GM12892 (cell line): ENCODE measurements at regions not wholly inside any gene's neighbourhood (a gene's known extent, or its start where the extent isn't known, plus 50 kb on each side); places are given as distances from the start of the nearest gene placed in this dataset.

Source experiments
- POLR2A ChIP-seq: IDR thresholded peaks from 2 replicates; pipeline ENCODE4 v1.6.1; 2011; ENCODE audit warnings: low read depth, low read length, control low read depth
- TAF1 ChIP-seq: IDR thresholded peaks from 2 replicates; pipeline ENCODE4 v1.6.1; 2011; ENCODE audit warnings: low read depth, mild to moderate bottlenecking, control low read depth, low read length, borderline replicate concordance

DNA sequence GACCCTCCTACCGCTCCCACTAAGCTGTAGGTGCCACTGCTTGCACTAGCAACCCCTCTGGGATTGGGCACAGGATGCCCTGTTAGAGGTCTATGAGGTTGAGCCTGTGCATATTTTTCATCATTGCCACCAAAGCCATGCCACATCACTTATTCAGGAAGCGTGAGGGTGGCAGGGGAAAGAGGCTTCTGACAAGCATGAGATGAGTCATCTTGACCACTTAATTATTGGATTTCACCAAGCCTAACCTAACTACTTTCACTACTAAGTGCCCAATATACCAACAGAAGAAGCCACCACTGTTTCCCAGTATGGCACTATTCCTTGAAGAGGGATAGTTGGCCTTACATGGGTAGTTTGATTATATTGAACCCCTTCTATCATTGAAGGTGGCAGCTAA lies 181.3 kb upstream of the EPHA4 start:
- no peak for TF ChIP-seq TAF1
- TF ChIP-seq POLR2A = no peak
